H1 (cell line): ENCODE measurements at regions not wholly inside any gene's neighbourhood (a gene's known extent, or its start where the extent isn't known, plus 50 kb on each side); places are given as distances from the start of the nearest gene placed in this dataset.

ENCODE experiments used
- CTCF ChIA-PET: fragments of 300-600 bp; sonication (Branson Sonifier 250); formaldehyde crosslinking; loops from one replicate; lab custom pipeline; 2021; ENCODE audit not compliant: partially characterized antibody; lab: Charles Lee
- POLR2A ChIA-PET: fragments of 300-600 bp; sonication (Branson Sonifier 250); formaldehyde crosslinking; loops from one replicate; lab custom pipeline; 2021; ENCODE audit warnings: inconsistent platforms; ENCODE audit not compliant: partially characterized antibody; lab: Charles Lee
- DNase-seq, 2 experiments: peaks; one replicate each; pipeline versions ENCODE4 v3.0.0 to v3.0.0-alpha.2; 2010 to 2022; ENCODE audit warnings: low spot score in 2 of 2, low read depth in 1 of 2, mixed read lengths in 1 of 2
- FAIRE-seq: peaks from 2 replicates; lab custom pipeline; 2011; peaks lifted over from hg19 to GRCh38; lab: Jason Lieb, UNC
- H2AFZ ChIP-seq: 2 replicates; pipeline ENCODE4 v1.8.1; 2012; ENCODE audit warnings: low read length, inconsistent platforms
- H2AK5ac ChIP-seq: 2 replicates; pipeline ENCODE4 v1.6.1; 2013; ENCODE audit warnings: low read depth, low read length
- H2BK120ac ChIP-seq: replicated peaks from 2 replicates; pipeline ENCODE3; 2013; ENCODE audit warnings: low read depth, low read length, inconsistent platforms
- H2BK12ac ChIP-seq: 2 replicates; pipeline ENCODE4 v1.6.1; 2013; ENCODE audit warnings: low read depth, low read length
- H2BK15ac ChIP-seq: 2 replicates; pipeline ENCODE4 v1.6.1; 2013; ENCODE audit warnings: low read length
- H2BK20ac ChIP-seq: 2 replicates; pipeline ENCODE4 v1.6.1; 2013; ENCODE audit warnings: low read length
- H2BK5ac ChIP-seq: 2 replicates; pipeline ENCODE4 v1.6.1; 2013; ENCODE audit warnings: low read depth, low read length
- H3K14ac ChIP-seq: 2 replicates; pipeline ENCODE4 v1.6.1; 2013; ENCODE audit warnings: inconsistent platforms; ENCODE audit not compliant: insufficient read length
- H3K18ac ChIP-seq: 2 replicates; pipeline ENCODE4 v1.6.1; 2013; ENCODE audit warnings: low read length; ENCODE audit errors: extremely low read depth
- H3K23ac ChIP-seq: 2 replicates; pipeline ENCODE4 v1.6.1; 2013; ENCODE audit warnings: inconsistent platforms; ENCODE audit not compliant: insufficient read length
- H3K23me2 ChIP-seq: 2 replicates; pipeline ENCODE4 v1.6.1; 2013; ENCODE audit warnings: low read depth, low read length
- H3K27ac ChIP-seq: 2 replicates; pipeline ENCODE4 v1.6.1; 2011; ENCODE audit warnings: low read depth, low read length, inconsistent platforms
- H3K27me3 ChIP-seq, 4 experiments: replicated peaks in 1 of 4; 1 replicate in 1 of 4; 2 replicates in 3 of 4; pipeline versions ENCODE4 v1.6.1 to v1.8.1; 2011 to 2013; ENCODE audit warnings: low read length in 3 of 4, mild to moderate bottlenecking in 3 of 4, inconsistent platforms in 2 of 4, mixed read lengths in 2 of 4, moderate library complexity in 1 of 4; ENCODE audit not compliant: control insufficient read depth in 3 of 4, insufficient read depth in 3 of 4; ENCODE audit errors: extremely low read depth in 1 of 4
- H3K36me3 ChIP-seq, 4 experiments: 2 replicates each; pipeline versions ENCODE4 v1.6.1 to v1.8.1; 2011 to 2013; ENCODE audit warnings: mild to moderate bottlenecking in 4 of 4, low read length in 3 of 4, moderate library complexity in 2 of 4, control low read depth in 1 of 4, inconsistent platforms in 1 of 4; ENCODE audit not compliant: insufficient read depth in 4 of 4, control insufficient read depth in 2 of 4
- H3K4ac ChIP-seq: replicated peaks from 2 replicates; pipeline ENCODE3; 2013; ENCODE audit warnings: low read length, low read depth, mixed read lengths, inconsistent platforms; ENCODE audit not compliant: insufficient read length
- H3K4me1 ChIP-seq, 4 experiments: replicated peaks in 1 of 4; 1 replicate in 1 of 4; 2 replicates in 3 of 4; pipeline versions ENCODE4 v1.6.1 to v1.8.1; 2011 to 2013; ENCODE audit warnings: low read length in 3 of 4, inconsistent platforms in 2 of 4, mixed read lengths in 1 of 4; ENCODE audit not compliant: insufficient read depth in 4 of 4, control insufficient read depth in 3 of 4
- H3K4me2 ChIP-seq, 2 experiments: 2 replicates each; pipeline versions ENCODE4 v1.6.1 to v1.8.1; 2011 to 2013; ENCODE audit warnings: low read depth in 2 of 2, low read length in 2 of 2, control low read depth in 1 of 2, inconsistent platforms in 1 of 2, mild to moderate bottlenecking in 1 of 2; ENCODE audit not compliant: insufficient read depth in 1 of 2
- H3K4me3 ChIP-seq, 4 experiments: fragments of 200-600, 300-600 bp in 1 of 4; sonication (generic), shearing (Covaris generic), sonication (Bioruptor Twin) in 1 of 4; 2 replicates each; pipeline versions ENCODE4 v1.5.1 to v1.8.1; 2011 to 2016; ENCODE audit warnings: low read length in 4 of 4, low read depth in 3 of 4, control low read depth in 2 of 4, inconsistent platforms in 2 of 4, mild to moderate bottlenecking in 2 of 4, mixed read lengths in 1 of 4, moderate library complexity in 1 of 4; ENCODE audit not compliant: insufficient read depth in 2 of 4; ENCODE audit errors: extremely low read depth in 1 of 4
- H3K56ac ChIP-seq: replicated peaks from 2 replicates; pipeline ENCODE3; 2013; ENCODE audit warnings: low read depth, mild to moderate bottlenecking, mixed read lengths, low read length, inconsistent platforms; ENCODE audit not compliant: insufficient read length
- H3K79me1 ChIP-seq: 2 replicates; pipeline ENCODE4 v1.6.1; 2013; ENCODE audit warnings: low read depth, low read length, control low read depth
- H3K79me2 ChIP-seq, 2 experiments: 2 replicates each; pipeline versions ENCODE4 v1.6.1 to v1.8.1; 2012 to 2013; ENCODE audit warnings: low read length in 2 of 2, mild to moderate bottlenecking in 2 of 2, inconsistent platforms in 1 of 2; ENCODE audit not compliant: insufficient read depth in 2 of 2, control insufficient read depth in 1 of 2
- H3K9ac ChIP-seq, 4 experiments: replicated peaks in 1 of 4; 1 replicate in 1 of 4; 2 replicates in 3 of 4; pipeline versions ENCODE4 v1.6.1 to v1.8.1; 2011 to 2013; ENCODE audit warnings: low read depth in 3 of 4, low read length in 3 of 4, control low read depth in 2 of 4, mild to moderate bottlenecking in 2 of 4, moderate library complexity in 2 of 4, inconsistent platforms in 1 of 4; ENCODE audit errors: extremely low read depth in 1 of 4
- H3K9me3 ChIP-seq, 2 experiments: 2 replicates each; pipeline versions ENCODE4 v1.6.1 to v1.8.1; 2012 to 2013; ENCODE audit warnings: mild to moderate bottlenecking in 2 of 2, moderate library complexity in 2 of 2, control low read depth in 1 of 2, inconsistent platforms in 1 of 2, low read depth in 1 of 2, low read length in 1 of 2, mixed read lengths in 1 of 2; ENCODE audit not compliant: insufficient read depth in 2 of 2
- H4K20me1 ChIP-seq, 2 experiments: replicated peaks in 1 of 2; 2 replicates each; pipeline versions ENCODE3 to v1.8.1; 2011 to 2013; ENCODE audit warnings: inconsistent platforms in 2 of 2, low read length in 2 of 2, mild to moderate bottlenecking in 1 of 2; ENCODE audit not compliant: insufficient read depth in 2 of 2, control insufficient read depth in 1 of 2
- H4K5ac ChIP-seq: 2 replicates; pipeline ENCODE4 v1.6.1; 2013; ENCODE audit warnings: low read length, low read depth, mixed read lengths, inconsistent platforms; ENCODE audit not compliant: insufficient read length
- H4K8ac ChIP-seq: 2 replicates; pipeline ENCODE4 v1.8.0; 2013; ENCODE audit warnings: mild to moderate bottlenecking, moderate library complexity, low read length, inconsistent platforms; ENCODE audit not compliant: insufficient read depth; ENCODE audit errors: extremely low read depth
- H4K91ac ChIP-seq: replicated peaks from 2 replicates; pipeline ENCODE3; 2013; ENCODE audit warnings: low read length, mixed read lengths, inconsistent platforms; ENCODE audit not compliant: insufficient read length
- SAP30 ChIP-seq: fragments of 300-600 bp; sonication (generic); IDR thresholded peaks from 2 replicates; pipeline ENCODE4 v1.7.1; 2012; ENCODE audit warnings: low read length, moderate library complexity, mild to moderate bottlenecking, inconsistent platforms; ENCODE audit not compliant: insufficient read depth, insufficient replicate concordance
- TBP ChIP-seq: IDR thresholded peaks from 2 replicates; pipeline ENCODE4 v1.6.1; 2011; ENCODE audit warnings: low read depth, low read length, improper control_type of control experiment
- WGBS, 2 experiments: shearing (Covaris generic) in 1 of 2; methylation state at CpG; one replicate each; pipeline versions ENCODE4 v1.1.6 to v1.1.7; 2013 to 2015; ENCODE audit warnings: low lambda C conversion rate in 2 of 2, mixed read lengths in 2 of 2, inconsistent platforms in 1 of 2, low coverage in 1 of 2, missing lambda C conversion rate in 1 of 2; ENCODE audit not compliant: insufficient replicate concordance in 2 of 2, insufficient coverage in 1 of 2, insufficient read length in 1 of 2; ENCODE audit errors: extremely low coverage in 1 of 2, missing lambda C conversion rate in 1 of 2; 5-methylcytosine and 5-hydroxymethylcytosine counted together

- Histone ChIP-seq H3K9me3 (no peaks in the 10 kb centered on the region), H2BK5ac (no peak overlapping the region), H3K23me2 (no peaks in the 10 kb centered on the region), H3K79me2 (no peaks in the 10 kb centered on the region), H3K23ac (no peak overlapping the region), H3K79me1 (no peaks in the 10 kb centered on the region; the same call in 1 of the 2 replicates), H3K4ac (no peak overlapping the region), H3K27ac (no peak overlapping the region), H2AFZ (no peak overlapping the region), H2BK15ac (no peak overlapping the region), H3K18ac (no peak overlapping the region), H2BK20ac (no peak overlapping the region), H2BK120ac (no peak overlapping the region), H3K4me1 (no peaks in the 10 kb centered on the region), H3K14ac (no peak overlapping the region), H3K27me3 (no peaks in the 10 kb centered on the region), H2BK12ac (no peak overlapping the region), H4K5ac (no peak overlapping the region), H3K36me3 (peaks cover 0 to 2% (median 0%) of the 10 kb centered on the region in 4 experiments; a peak in 1 of 8 replicates), H3K56ac (no peak overlapping the region), H4K8ac (no peak overlapping the region), H2AK5ac (no peak overlapping the region), H4K20me1 (no peaks in the 10 kb centered on the region), H3K4me3 (no peak overlapping the region), H3K4me2 (no peak overlapping the region), H3K9ac (no peak overlapping the region), H4K91ac (no peak overlapping the region)
- ChIA-PET CTCF (interaction anchor here (1.1 to 1.6 kb wide), 3 partner anchors 8 to 234 kb away, joined by 3 to 6 read pairs (median 3); no protein-coding TSS in a partner anchor), POLR2A (no interaction called here)
- FAIRE-seq (no peak), DNase-seq (no peak)
- WGBS, 2 experiments: 88% methylated on average over 1 of the region's 1 CpG; no CpG with 5 or more reads in 1 of the 2 experiments
- TF ChIP-seq TBP (no peak), SAP30 (no peak)
These were observed 480.9 kb downstream of the ETV1 start for GRCh38 chr7:13508586-13508985.
